HepG2 (cell line): ENCODE measurements at regions not wholly inside any gene's neighbourhood (a gene's known extent, or its start where the extent isn't known, plus 50 kb on each side); places are given as distances from the start of the nearest gene placed in this dataset.

Experiments used
- ATAC-seq: fragments of 200-7000 bp; cut with Tn5 transposase; 3 replicates; pipeline ENCODE4 v1.9.1; 2020; ENCODE audit warnings: mild to moderate bottlenecking, moderate library complexity
- BruUV-seq: library from RNA; stranded (reverse); fragments of 400-500 nt; replicated peaks from 2 replicates; lab custom pipeline; 2021; lab: Mats Ljungman, UMichigan
- CTCF ChIA-PET: fragments of 300-600 bp; formaldehyde crosslinking; extraction: SDS; loops from one replicate; lab custom pipeline; 2021; ENCODE audit warnings: low total read pairs, inconsistent platforms, low intra/inter-chr PET ratio; lab: Yijun Ruan, JAX
- POLR2A ChIA-PET: fragments of 350-600 bp; sonication (Branson Sonifier 250); formaldehyde crosslinking; loops from one replicate; lab custom pipeline; 2020; ENCODE audit warnings: antibody characterized with exemption, inconsistent platforms; lab: Yijun Ruan, JAX
- DNase-seq: peaks from one replicate; pipeline ENCODE4 v3.0.0-alpha.2; 2015; ENCODE audit warnings: low spot score
- FAIRE-seq: peaks from 3 replicates; lab custom pipeline; 2011; peaks lifted over from hg19 to GRCh38; lab: Jason Lieb, UNC
- H2AFZ ChIP-seq: one replicate; pipeline ENCODE4 v1.6.1; 2011; ENCODE audit warnings: low read length, inconsistent platforms
- H3K27ac ChIP-seq: fragments of 300-600 bp; 3 replicates; pipeline ENCODE4 v1.8.0; 2011; ENCODE audit warnings: mixed run types, mild to moderate bottlenecking, mixed read lengths, low read length, inconsistent platforms; ENCODE audit not compliant: insufficient read depth; ENCODE audit errors: extremely low read length
- H3K27me3 ChIP-seq, 2 experiments: fragments of 200-600 bp in 1 of 2; 2 replicates in 1 of 2; 3 replicates in 1 of 2; pipeline versions ENCODE4 v1.6.0 to v1.8.0; 2011; ENCODE audit warnings: low read length in 2 of 2, mild to moderate bottlenecking in 2 of 2, moderate library complexity in 2 of 2, inconsistent platforms in 1 of 2; ENCODE audit not compliant: insufficient read depth in 2 of 2, control insufficient read depth in 1 of 2
- H3K36me3 ChIP-seq, 2 experiments: fragments of 200-600 bp in 1 of 2; replicated peaks in 1 of 2; 2 replicates in 1 of 2; 3 replicates in 1 of 2; pipeline versions ENCODE4 v1.5.1 to v1.8.0; 2011; ENCODE audit warnings: low read length in 2 of 2, inconsistent platforms in 1 of 2; ENCODE audit not compliant: insufficient read depth in 2 of 2, control insufficient read depth in 1 of 2
- H3K4me1 ChIP-seq: 2 replicates; pipeline ENCODE4 v1.5.1; 2012; ENCODE audit warnings: low read length, inconsistent platforms; ENCODE audit not compliant: insufficient read depth
- H3K4me2 ChIP-seq: 2 replicates; pipeline ENCODE4 v1.6.0; 2011; ENCODE audit warnings: low read depth, low read length, inconsistent platforms
- H3K4me3 ChIP-seq, 3 experiments: fragments of 200-600 bp in 1 of 3; sonication (generic), shearing (Covaris generic) in 1 of 3; replicated peaks in 1 of 3; 2 replicates each; pipeline ENCODE4 v1.5.1; 2011 to 2016; ENCODE audit warnings: low read length in 3 of 3, inconsistent platforms in 2 of 3, low read depth in 2 of 3, mild to moderate bottlenecking in 2 of 3, control low read depth in 1 of 3, mixed read lengths in 1 of 3; ENCODE audit not compliant: insufficient read depth in 1 of 3
- H3K79me2 ChIP-seq: one replicate; pipeline ENCODE4 v1.6.1; 2011; ENCODE audit warnings: low read length, inconsistent platforms; ENCODE audit not compliant: insufficient read depth
- H3K9ac ChIP-seq: 2 replicates; pipeline ENCODE4 v1.6.0; 2011; ENCODE audit warnings: mild to moderate bottlenecking, low read depth, low read length, inconsistent platforms; ENCODE audit not compliant: insufficient read depth
- H3K9me3 ChIP-seq: 2 replicates; pipeline ENCODE4 v1.5.1; 2012; ENCODE audit warnings: mild to moderate bottlenecking, low read length
- H4K20me1 ChIP-seq: 2 replicates; pipeline ENCODE4 v1.6.0; 2011; ENCODE audit warnings: inconsistent platforms, mild to moderate bottlenecking, low read length, moderate library complexity; ENCODE audit not compliant: insufficient read depth
- AHR ChIP-seq: IDR thresholded peaks from 2 replicates; pipeline ENCODE4 v1.6.1; 2018; ENCODE audit warnings: missing genetic modification reagents, missing compliant biosample characterization
- CHD2 ChIP-seq: IDR thresholded peaks from 2 replicates; pipeline ENCODE4 v1.6.1; 2011; ENCODE audit warnings: low read depth, low read length, improper control_type of control experiment
- KAT2B ChIP-seq: fragments of 150-350 bp; IDR thresholded peaks from 2 replicates; pipeline ENCODE4 v1.6.1; 2014; ENCODE audit warnings: low read depth, low read length, borderline replicate concordance
- KDM1A ChIP-seq: IDR thresholded peaks from 2 replicates; pipeline ENCODE4 v1.6.1; 2016; ENCODE audit warnings: missing compliant biosample characterization
- KIAA2018 ChIP-seq: sonication (generic); formaldehyde crosslinking; IDR thresholded peaks from 2 replicates; pipeline ENCODE4 v1.5.0; 2020; ENCODE audit warnings: mild to moderate bottlenecking, missing genetic modification reagents, borderline replicate concordance
- SATB2 ChIP-seq: sonication (generic); formaldehyde crosslinking; IDR thresholded peaks from 2 replicates; pipeline ENCODE4 v1.5.0; 2020; ENCODE audit warnings: missing genetic modification reagents
- TMF1 ChIP-seq: sonication (generic); formaldehyde crosslinking; IDR thresholded peaks from 2 replicates; pipeline ENCODE4 v1.8.1; 2022; ENCODE audit warnings: low read depth, missing genetic modification reagents
- ZBTB38 ChIP-seq: sonication (generic); formaldehyde crosslinking; IDR thresholded peaks from 2 replicates; pipeline ENCODE4 v1.5.1; 2020; ENCODE audit warnings: mild to moderate bottlenecking, missing genetic modification reagents
- ZNF207 ChIP-seq: fragments of 450-650 bp; IDR thresholded peaks from 2 replicates; pipeline ENCODE4 v1.6.1; 2016; ENCODE audit warnings: antibody characterized with exemption, borderline replicate concordance
- ZNF253 ChIP-seq: sonication (generic); formaldehyde crosslinking; IDR thresholded peaks from 2 replicates; pipeline ENCODE4 v1.8.0; 2022; ENCODE audit warnings: mild to moderate bottlenecking, missing genetic modification reagents, borderline replicate concordance
- ZNF644 ChIP-seq: IDR thresholded peaks from 2 replicates; pipeline ENCODE4 v1.6.1; 2016; ENCODE audit warnings: low read depth
- ZNF713 ChIP-seq: sonication (generic); formaldehyde crosslinking; IDR thresholded peaks from 2 replicates; pipeline ENCODE4 v1.4.0; 2020; ENCODE audit warnings: mild to moderate bottlenecking, missing genetic modification reagents
- ZNF878 ChIP-seq: sonication (generic); formaldehyde crosslinking; IDR thresholded peaks from 2 replicates; pipeline ENCODE4 v1.8.1; 2023; ENCODE audit warnings: mild to moderate bottlenecking, missing genetic modification reagents, moderate library complexity
- ZSCAN21 ChIP-seq: sonication (generic); formaldehyde crosslinking; IDR thresholded peaks from 2 replicates; pipeline ENCODE4 v1.8.0; 2022; ENCODE audit warnings: mild to moderate bottlenecking, missing genetic modification reagents, moderate library complexity, borderline replicate concordance
- WGBS: methylation state at CpG from one replicate; pipeline ENCODE4 v1.1.6; 2017; ENCODE audit warnings: low lambda C conversion rate; 5-methylcytosine and 5-hydroxymethylcytosine counted together
- in situ Hi-C: cut with HindIII; loops from 2 replicates; pipeline ENCODE4 v1.10.0; 2017; ENCODE audit warnings: low pct_unique_long_range_greater_than_20kb; ENCODE audit not compliant: extremely low pct_ligation_motif_present
- intact Hi-C: fragments of 100-400 bp; cut with micrococcal nuclease; formaldehyde crosslinking; loops from one replicate; pipeline ENCODE4 v1.10.0; 2022; ENCODE audit not compliant: unreplicated experiment
- TF ChIP-seq, protein P1 (sequence below): sonication (generic); formaldehyde crosslinking; conservative IDR thresholded peaks from 2 replicates; pipeline ENCODE4 v1.4.0; 2020; ENCODE audit warnings: missing genetic modification reagents
- TF ChIP-seq, protein P2 (sequence below): sonication (generic); formaldehyde crosslinking; IDR thresholded peaks from 2 replicates; pipeline ENCODE4 v1.8.0; 2022; ENCODE audit warnings: mild to moderate bottlenecking, missing genetic modification reagents, moderate library complexity

- TF ChIP-seq SATB2 (CRISPR knock-in tag) = no peak
- no peak for TF ChIP-seq ZNF207
Measured at GRCh38 chr18:41036346-41036745, 918.7 kb upstream of the PIK3C3 start (continued).

GRCh38 chr18:41034413-41034812 lies 920.6 kb upstream of the PIK3C3 start:
- H3K4me2 ChIP-seq = no peak overlapping the region
- H2AFZ ChIP-seq = no peak overlapping the region
- 26% methylated on average over 2 of the region's 2 CpGs for WGBS
- no peak overlapping the region for H3K27ac ChIP-seq
- ChIA-PET POLR2A (no interaction called here), CTCF (no interaction called here)
- ATAC-seq = no peak
- H4K20me1 ChIP-seq = no peaks in the 10 kb centered on the region
- H3K4me1 ChIP-seq = no peaks in the 10 kb centered on the region
- H3K79me2 ChIP-seq = no peaks in the 10 kb centered on the region
- no peaks in the 10 kb centered on the region for H3K27me3 ChIP-seq
- FAIRE-seq = no peak
- in situ Hi-C loops (no loop called here), intact Hi-C loops (no loop called here)
- H3K9me3 ChIP-seq = no peaks in the 10 kb centered on the region
- no peaks in the 10 kb centered on the region for H3K36me3 ChIP-seq
- no peak overlapping the region for H3K9ac ChIP-seq
- BruUV-seq = no TSS peak
- H3K4me3 ChIP-seq = no peak overlapping the region
- no peak for DNase-seq
- TF ChIP-seq AHR = no peak
- no peak for TF ChIP-seq ZNF253 (CRISPR knock-in tag)
- TF ChIP-seq, protein P1, sequence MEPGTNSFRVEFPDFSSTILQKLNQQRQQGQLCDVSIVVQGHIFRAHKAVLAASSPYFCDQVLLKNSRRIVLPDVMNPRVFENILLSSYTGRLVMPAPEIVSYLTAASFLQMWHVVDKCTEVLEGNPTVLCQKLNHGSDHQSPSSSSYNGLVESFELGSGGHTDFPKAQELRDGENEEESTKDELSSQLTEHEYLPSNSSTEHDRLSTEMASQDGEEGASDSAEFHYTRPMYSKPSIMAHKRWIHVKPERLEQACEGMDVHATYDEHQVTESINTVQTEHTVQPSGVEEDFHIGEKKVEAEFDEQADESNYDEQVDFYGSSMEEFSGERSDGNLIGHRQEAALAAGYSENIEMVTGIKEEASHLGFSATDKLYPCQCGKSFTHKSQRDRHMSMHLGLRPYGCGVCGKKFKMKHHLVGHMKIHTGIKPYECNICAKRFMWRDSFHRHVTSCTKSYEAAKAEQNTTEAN (CRISPR knock-in tag) = no peak
- TF ChIP-seq ZNF713 = no peak
- TF ChIP-seq, protein P2, sequence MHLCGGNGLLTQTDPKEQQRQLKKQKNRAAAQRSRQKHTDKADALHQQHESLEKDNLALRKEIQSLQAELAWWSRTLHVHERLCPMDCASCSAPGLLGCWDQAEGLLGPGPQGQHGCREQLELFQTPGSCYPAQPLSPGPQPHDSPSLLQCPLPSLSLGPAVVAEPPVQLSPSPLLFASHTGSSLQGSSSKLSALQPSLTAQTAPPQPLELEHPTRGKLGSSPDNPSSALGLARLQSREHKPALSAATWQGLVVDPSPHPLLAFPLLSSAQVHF = no peak
- TF ChIP-seq KIAA2018 (CRISPR knock-in tag) = no peak
- no peak for TF ChIP-seq ZSCAN21 (CRISPR knock-in tag)
- no peak for TF ChIP-seq ZBTB38 (CRISPR knock-in tag)
- TF ChIP-seq KAT2B = no peak
- no peak for TF ChIP-seq TMF1
- TF ChIP-seq ZNF644 (CRISPR knock-in tag) = no peak
- TF ChIP-seq KDM1A (CRISPR knock-in tag) = no peak
- TF ChIP-seq CHD2 = no peak
- TF ChIP-seq ZNF878 (CRISPR knock-in tag) = no peak
